HepG2 (cell line): ENCODE measurements at regions not wholly inside any gene's neighbourhood (a gene's known extent, or its start where the extent isn't known, plus 50 kb on each side); places are given as distances from the start of the nearest gene placed in this dataset.

Experiments used
- ATAC-seq: fragments of 200-7000 bp; cut with Tn5 transposase; 3 replicates; pipeline ENCODE4 v1.9.1; 2020; ENCODE audit warnings: mild to moderate bottlenecking, moderate library complexity
- BruUV-seq: library from RNA; stranded (reverse); fragments of 400-500 nt; replicated peaks from 2 replicates; lab custom pipeline; 2021; lab: Mats Ljungman, UMichigan
- CTCF ChIA-PET: fragments of 300-600 bp; formaldehyde crosslinking; extraction: SDS; loops from one replicate; lab custom pipeline; 2021; ENCODE audit warnings: low total read pairs, inconsistent platforms, low intra/inter-chr PET ratio; lab: Yijun Ruan, JAX
- POLR2A ChIA-PET: fragments of 350-600 bp; sonication (Branson Sonifier 250); formaldehyde crosslinking; loops from one replicate; lab custom pipeline; 2020; ENCODE audit warnings: antibody characterized with exemption, inconsistent platforms; lab: Yijun Ruan, JAX
- DNase-seq: peaks from one replicate; pipeline ENCODE4 v3.0.0-alpha.2; 2015; ENCODE audit warnings: low spot score
- FAIRE-seq: peaks from 3 replicates; lab custom pipeline; 2011; peaks lifted over from hg19 to GRCh38; lab: Jason Lieb, UNC
- H2AFZ ChIP-seq: one replicate; pipeline ENCODE4 v1.6.1; 2011; ENCODE audit warnings: low read length, inconsistent platforms
- H3K27ac ChIP-seq: fragments of 300-600 bp; 3 replicates; pipeline ENCODE4 v1.8.0; 2011; ENCODE audit warnings: mixed run types, mild to moderate bottlenecking, mixed read lengths, low read length, inconsistent platforms; ENCODE audit not compliant: insufficient read depth; ENCODE audit errors: extremely low read length
- H3K27me3 ChIP-seq, 2 experiments: fragments of 200-600 bp in 1 of 2; 2 replicates in 1 of 2; 3 replicates in 1 of 2; pipeline versions ENCODE4 v1.6.0 to v1.8.0; 2011; ENCODE audit warnings: low read length in 2 of 2, mild to moderate bottlenecking in 2 of 2, moderate library complexity in 2 of 2, inconsistent platforms in 1 of 2; ENCODE audit not compliant: insufficient read depth in 2 of 2, control insufficient read depth in 1 of 2
- H3K36me3 ChIP-seq, 2 experiments: fragments of 200-600 bp in 1 of 2; replicated peaks in 1 of 2; 2 replicates in 1 of 2; 3 replicates in 1 of 2; pipeline versions ENCODE4 v1.5.1 to v1.8.0; 2011; ENCODE audit warnings: low read length in 2 of 2, inconsistent platforms in 1 of 2; ENCODE audit not compliant: insufficient read depth in 2 of 2, control insufficient read depth in 1 of 2
- H3K4me1 ChIP-seq: 2 replicates; pipeline ENCODE4 v1.5.1; 2012; ENCODE audit warnings: low read length, inconsistent platforms; ENCODE audit not compliant: insufficient read depth
- H3K4me2 ChIP-seq: 2 replicates; pipeline ENCODE4 v1.6.0; 2011; ENCODE audit warnings: low read depth, low read length, inconsistent platforms
- H3K4me3 ChIP-seq, 3 experiments: fragments of 200-600 bp in 1 of 3; sonication (generic), shearing (Covaris generic) in 1 of 3; replicated peaks in 1 of 3; 2 replicates each; pipeline ENCODE4 v1.5.1; 2011 to 2016; ENCODE audit warnings: low read length in 3 of 3, inconsistent platforms in 2 of 3, low read depth in 2 of 3, mild to moderate bottlenecking in 2 of 3, control low read depth in 1 of 3, mixed read lengths in 1 of 3; ENCODE audit not compliant: insufficient read depth in 1 of 3
- H3K79me2 ChIP-seq: one replicate; pipeline ENCODE4 v1.6.1; 2011; ENCODE audit warnings: low read length, inconsistent platforms; ENCODE audit not compliant: insufficient read depth
- H3K9ac ChIP-seq: 2 replicates; pipeline ENCODE4 v1.6.0; 2011; ENCODE audit warnings: mild to moderate bottlenecking, low read depth, low read length, inconsistent platforms; ENCODE audit not compliant: insufficient read depth
- H3K9me3 ChIP-seq: 2 replicates; pipeline ENCODE4 v1.5.1; 2012; ENCODE audit warnings: mild to moderate bottlenecking, low read length
- H4K20me1 ChIP-seq: 2 replicates; pipeline ENCODE4 v1.6.0; 2011; ENCODE audit warnings: inconsistent platforms, mild to moderate bottlenecking, low read length, moderate library complexity; ENCODE audit not compliant: insufficient read depth
- CENPT ChIP-seq: sonication (generic); formaldehyde crosslinking; IDR thresholded peaks from 2 replicates; pipeline ENCODE4 v1.8.0; 2022; ENCODE audit warnings: low read depth, mild to moderate bottlenecking, moderate library complexity, missing genetic modification reagents
- SAFB2 ChIP-seq: sonication (generic); formaldehyde crosslinking; IDR thresholded peaks from 2 replicates; pipeline ENCODE4 v1.5.1; 2020; ENCODE audit warnings: missing genetic modification reagents, low read depth, mild to moderate bottlenecking, borderline replicate concordance
- SP140L ChIP-seq: sonication (generic); formaldehyde crosslinking; IDR thresholded peaks from 2 replicates; pipeline ENCODE4 v1.4.0; 2020; ENCODE audit warnings: missing genetic modification reagents, borderline replicate concordance
- ZNF143 ChIP-seq: sonication (generic); formaldehyde crosslinking; IDR thresholded peaks from 2 replicates; pipeline ENCODE4 v1.4.0; 2020; ENCODE audit warnings: missing genetic modification reagents
- ZNF75D ChIP-seq: sonication (generic); formaldehyde crosslinking; IDR thresholded peaks from 2 replicates; pipeline ENCODE4 v1.8.1; 2023; ENCODE audit warnings: missing genetic modification reagents, mild to moderate bottlenecking, borderline replicate concordance
- ZNF878 ChIP-seq: sonication (generic); formaldehyde crosslinking; IDR thresholded peaks from 2 replicates; pipeline ENCODE4 v1.8.1; 2023; ENCODE audit warnings: mild to moderate bottlenecking, missing genetic modification reagents, moderate library complexity
- ZSCAN12 ChIP-seq: sonication (generic); formaldehyde crosslinking; IDR thresholded peaks from 2 replicates; pipeline ENCODE4 v1.9.0; 2021; ENCODE audit warnings: mild to moderate bottlenecking, missing genetic modification reagents
- WGBS: methylation state at CpG from one replicate; pipeline ENCODE4 v1.1.6; 2017; ENCODE audit warnings: low lambda C conversion rate; 5-methylcytosine and 5-hydroxymethylcytosine counted together
- in situ Hi-C: cut with HindIII; loops from 2 replicates; pipeline ENCODE4 v1.10.0; 2017; ENCODE audit warnings: low pct_unique_long_range_greater_than_20kb; ENCODE audit not compliant: extremely low pct_ligation_motif_present
- intact Hi-C: fragments of 100-400 bp; cut with micrococcal nuclease; formaldehyde crosslinking; loops from one replicate; pipeline ENCODE4 v1.10.0; 2022; ENCODE audit not compliant: unreplicated experiment
- TF ChIP-seq, protein P1 (sequence below): sonication (generic); formaldehyde crosslinking; IDR thresholded peaks from 2 replicates; pipeline ENCODE4 v1.4.0; 2020; ENCODE audit warnings: missing genetic modification reagents

GRCh38 chr10:4686644-4686996, 139.4 kb upstream of the AKR1E2 start:
- DNase-seq: peak; percentile 39
- ATAC-seq: no peak
- TF ChIP-seq CENPT (no peak), ZNF143 (no peak), ZSCAN12 (CRISPR knock-in tag) (no peak), ZNF878 (CRISPR knock-in tag) (no peak), SAFB2 (CRISPR knock-in tag) (no peak), ZNF75D (CRISPR knock-in tag) (no peak), SP140L (CRISPR knock-in tag) (no peak)
- TF ChIP-seq, protein P1, sequence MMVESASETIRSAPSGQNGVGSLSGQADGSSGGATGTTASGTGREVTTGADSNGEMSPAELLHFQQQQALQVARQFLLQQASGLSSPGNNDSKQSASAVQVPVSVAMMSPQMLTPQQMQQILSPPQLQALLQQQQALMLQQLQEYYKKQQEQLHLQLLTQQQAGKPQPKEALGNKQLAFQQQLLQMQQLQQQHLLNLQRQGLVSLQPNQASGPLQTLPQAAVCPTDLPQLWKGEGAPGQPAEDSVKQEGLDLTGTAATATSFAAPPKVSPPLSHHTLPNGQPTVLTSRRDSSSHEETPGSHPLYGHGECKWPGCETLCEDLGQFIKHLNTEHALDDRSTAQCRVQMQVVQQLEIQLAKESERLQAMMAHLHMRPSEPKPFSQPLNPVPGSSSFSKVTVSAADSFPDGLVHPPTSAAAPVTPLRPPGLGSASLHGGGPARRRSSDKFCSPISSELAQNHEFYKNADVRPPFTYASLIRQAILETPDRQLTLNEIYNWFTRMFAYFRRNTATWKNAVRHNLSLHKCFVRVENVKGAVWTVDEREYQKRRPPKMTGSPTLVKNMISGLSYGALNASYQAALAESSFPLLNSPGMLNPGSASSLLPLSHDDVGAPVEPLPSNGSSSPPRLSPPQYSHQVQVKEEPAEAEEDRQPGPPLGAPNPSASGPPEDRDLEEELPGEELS (CRISPR knock-in tag): no peak
- no peaks in the 10 kb centered on the region for H3K9me3 ChIP-seq
- H3K4me1 ChIP-seq: no peaks in the 10 kb centered on the region
- no peaks in the 10 kb centered on the region for H4K20me1 ChIP-seq
- no peak for FAIRE-seq
- POLR2A ChIA-PET: no interaction called here
- CTCF ChIA-PET: no interaction called here
- no peaks in the 10 kb centered on the region for H3K79me2 ChIP-seq
- intact Hi-C loops: no loop called here
- no peak overlapping the region for H3K27ac ChIP-seq
- no peak overlapping the region for H3K9ac ChIP-seq
- 2% methylated on average over 4 of the region's 4 CpGs for WGBS
- H2AFZ ChIP-seq: no peak overlapping the region
- no TSS peak for BruUV-seq
- no peak overlapping the region for H3K4me2 ChIP-seq
- no peaks in the 10 kb centered on the region for H3K36me3 ChIP-seq
- in situ Hi-C loops: no loop called here
- peaks cover 0 to 18% of the 10 kb centered on the region in 2 experiments; a peak in 2 of 5 replicates for H3K27me3 ChIP-seq
- no peak overlapping the region for H3K4me3 ChIP-seq
